ENCODE measurements at regions not wholly inside any gene's neighbourhood (a gene's known extent, or its start where the extent isn't known, plus 50 kb on each side); places are given as distances from the start of the nearest gene placed in this dataset.

- H3K27ac ChIP-seq (ENCODE audit: low read length): no peak overlapping the region
- no peak overlapping the region for H3K4me3 ChIP-seq (ENCODE audit: low read length)
- WGBS (ENCODE audit: insufficient coverage, insufficient read length): no CpG with 5 or more reads among the region's 2 CpGs
These were observed 250.3 kb upstream of the HTR2A start for GRCh38 chr13:47146991-47147811.

GRCh38 chr13:47146136-47146535, 249.3 kb upstream of the HTR2A start:
- no peaks in the 10 kb centered on the region for H3K9me3 ChIP-seq (ENCODE audit: control insufficient read depth, insufficient read depth, low read length)
- no peaks in the 10 kb centered on the region for H3K4me1 ChIP-seq (ENCODE audit: control insufficient read depth, insufficient read depth, low read length)
- no peak for DNase-seq (ENCODE audit: low read depth, low spot score)
- H3K36me3 ChIP-seq (ENCODE audit: control insufficient read depth, insufficient read depth, low read length): no peaks in the 10 kb centered on the region
- H3K27ac ChIP-seq (ENCODE audit: low read length): no peak overlapping the region
- H3K4me3 ChIP-seq (ENCODE audit: low read length): no peak overlapping the region
- no peaks in the 10 kb centered on the region for H3K27me3 ChIP-seq (ENCODE audit: control insufficient read depth, insufficient read depth, low read length)

More at GRCh38 chr13:47146991-47147811, 250.3 kb upstream of the HTR2A start:
- DNase-seq (ENCODE audit: low read depth, low spot score): no peak
- Histone ChIP-seq H3K36me3 (ENCODE audit: control insufficient read depth, insufficient read depth, low read length) (no peaks in the 10 kb centered on the region), H3K27me3 (ENCODE audit: control insufficient read depth, insufficient read depth, low read length) (no peaks in the 10 kb centered on the region), H3K9me3 (ENCODE audit: control insufficient read depth, insufficient read depth, low read length) (no peaks in the 10 kb centered on the region), H3K4me1 (ENCODE audit: control insufficient read depth, insufficient read depth, low read length) (no peaks in the 10 kb centered on the region)

- H3K9me3 ChIP-seq (ENCODE audit: control insufficient read depth, insufficient read depth, low read length): no peaks in the 10 kb centered on the region
- H3K36me3 ChIP-seq (ENCODE audit: control insufficient read depth, insufficient read depth, low read length): no peaks in the 10 kb centered on the region
- no CpG with 5 or more reads among the region's 1 CpG for WGBS (ENCODE audit: insufficient coverage, insufficient read length)
- no peak overlapping the region for H3K4me3 ChIP-seq (ENCODE audit: low read length)
- H3K27ac ChIP-seq (ENCODE audit: low read length): no peak overlapping the region
- no peak for DNase-seq (ENCODE audit: low read depth, low spot score)
- H3K4me1 ChIP-seq (ENCODE audit: control insufficient read depth, insufficient read depth, low read length): no peaks in the 10 kb centered on the region
- no peaks in the 10 kb centered on the region for H3K27me3 ChIP-seq (ENCODE audit: control insufficient read depth, insufficient read depth, low read length)
These were observed 247.9 kb upstream of the HTR2A start for GRCh38 chr13:47144782-47145181.

- no peaks in the 10 kb centered on the region for H3K27me3 ChIP-seq (ENCODE audit: control insufficient read depth, insufficient read depth, low read length)
- no peak for DNase-seq (ENCODE audit: low read depth, low spot score)
- no peaks in the 10 kb centered on the region for H3K9me3 ChIP-seq (ENCODE audit: control insufficient read depth, insufficient read depth, low read length)
- H3K4me3 ChIP-seq (ENCODE audit: low read length): no peak overlapping the region
- no CpG with 5 or more reads among the region's 2 CpGs for WGBS (ENCODE audit: insufficient coverage, insufficient read length)
- H3K36me3 ChIP-seq (ENCODE audit: control insufficient read depth, insufficient read depth, low read length): no peaks in the 10 kb centered on the region
- no peak overlapping the region for H3K27ac ChIP-seq (ENCODE audit: low read length)
- no peaks in the 10 kb centered on the region for H3K4me1 ChIP-seq (ENCODE audit: control insufficient read depth, insufficient read depth, low read length)
These were observed 245.3 kb upstream of the HTR2A start for GRCh38 chr13:47142105-47142504.

GRCh38 chr13:47139519-47139918, 242.7 kb upstream of the HTR2A start:
- WGBS (ENCODE audit: insufficient coverage, insufficient read length): no CpG with 5 or more reads among the region's 2 CpGs
- H3K36me3 ChIP-seq (ENCODE audit: control insufficient read depth, insufficient read depth, low read length): no peaks in the 10 kb centered on the region

GRCh38 chr13:47136504-47136941, 239.7 kb upstream of the HTR2A start:
- Histone ChIP-seq H3K4me3 (ENCODE audit: low read length) (no peak overlapping the region), H3K4me1 (ENCODE audit: control insufficient read depth, insufficient read depth, low read length) (no peaks in the 10 kb centered on the region), H3K27ac (ENCODE audit: low read length) (no peak overlapping the region), H3K9me3 (ENCODE audit: control insufficient read depth, insufficient read depth, low read length) (no peaks in the 10 kb centered on the region), H3K27me3 (ENCODE audit: control insufficient read depth, insufficient read depth, low read length) (no peaks in the 10 kb centered on the region), H3K36me3 (ENCODE audit: control insufficient read depth, insufficient read depth, low read length) (no peaks in the 10 kb centered on the region)
- WGBS (ENCODE audit: insufficient coverage, insufficient read length): no CpG with 5 or more reads among the region's 1 CpG
- no peak for DNase-seq (ENCODE audit: low read depth, low spot score)

More at GRCh38 chr13:47139519-47139918, 242.7 kb upstream of the HTR2A start:
- DNase-seq (ENCODE audit: low read depth, low spot score): no peak
- H3K9me3 ChIP-seq (ENCODE audit: control insufficient read depth, insufficient read depth, low read length): no peaks in the 10 kb centered on the region
- no peak overlapping the region for H3K4me3 ChIP-seq (ENCODE audit: low read length)
- no peaks in the 10 kb centered on the region for H3K27me3 ChIP-seq (ENCODE audit: control insufficient read depth, insufficient read depth, low read length)
- no peaks in the 10 kb centered on the region for H3K4me1 ChIP-seq (ENCODE audit: control insufficient read depth, insufficient read depth, low read length)
- no peak overlapping the region for H3K27ac ChIP-seq (ENCODE audit: low read length)

- whole genome bisulfite sequencing (ENCODE audit: insufficient coverage, insufficient read length): no CpG with 5 or more reads among the region's 5 CpGs
- Histone ChIP-seq H3K27ac (ENCODE audit: low read length) (no peak overlapping the region), H3K36me3 (ENCODE audit: control insufficient read depth, insufficient read depth, low read length) (no peaks in the 10 kb centered on the region), H3K4me3 (ENCODE audit: low read length) (no peak overlapping the region), H3K27me3 (ENCODE audit: control insufficient read depth, insufficient read depth, low read length) (no peaks in the 10 kb centered on the region), H3K4me1 (ENCODE audit: control insufficient read depth, insufficient read depth, low read length) (no peaks in the 10 kb centered on the region), H3K9me3 (ENCODE audit: control insufficient read depth, insufficient read depth, low read length) (no peaks in the 10 kb centered on the region)
- no peak for DNase-seq (ENCODE audit: low read depth, low spot score)
These were observed 239.1 kb upstream of the HTR2A start for GRCh38 chr13:47135800-47136503.

GRCh38 chr13:47134939-47135489, 238.2 kb upstream of the HTR2A start:
- H3K27ac ChIP-seq (ENCODE audit: low read length): no peak overlapping the region
- no peak overlapping the region for H3K4me3 ChIP-seq (ENCODE audit: low read length)
- H3K4me1 ChIP-seq (ENCODE audit: control insufficient read depth, insufficient read depth, low read length): no peaks in the 10 kb centered on the region
- no CpG with 5 or more reads among the region's 9 CpGs for WGBS (ENCODE audit: insufficient coverage, insufficient read length)
- no peaks in the 10 kb centered on the region for H3K9me3 ChIP-seq (ENCODE audit: control insufficient read depth, insufficient read depth, low read length)
- no peak for DNase-seq (ENCODE audit: low read depth, low spot score)
- H3K27me3 ChIP-seq (ENCODE audit: control insufficient read depth, insufficient read depth, low read length): no peaks in the 10 kb centered on the region
- H3K36me3 ChIP-seq (ENCODE audit: control insufficient read depth, insufficient read depth, low read length): no peaks in the 10 kb centered on the region

GRCh38 chr13:47133011-47133445, 236.2 kb upstream of the HTR2A start:
- H3K27ac ChIP-seq (ENCODE audit: low read length): no peak overlapping the region
- WGBS (ENCODE audit: insufficient coverage, insufficient read length): no CpG with 5 or more reads among the region's 1 CpG
- no peak for DNase-seq (ENCODE audit: low read depth, low spot score)
- no peak overlapping the region for H3K4me3 ChIP-seq (ENCODE audit: low read length)
- no peaks in the 10 kb centered on the region for H3K4me1 ChIP-seq (ENCODE audit: control insufficient read depth, insufficient read depth, low read length)
- H3K27me3 ChIP-seq (ENCODE audit: control insufficient read depth, insufficient read depth, low read length): no peaks in the 10 kb centered on the region
- no peaks in the 10 kb centered on the region for H3K9me3 ChIP-seq (ENCODE audit: control insufficient read depth, insufficient read depth, low read length)
- no peaks in the 10 kb centered on the region for H3K36me3 ChIP-seq (ENCODE audit: control insufficient read depth, insufficient read depth, low read length)

- DNase-seq (ENCODE audit: low read depth, low spot score): no peak
- H3K27me3 ChIP-seq (ENCODE audit: control insufficient read depth, insufficient read depth, low read length): no peaks in the 10 kb centered on the region
- H3K4me1 ChIP-seq (ENCODE audit: control insufficient read depth, insufficient read depth, low read length): no peaks in the 10 kb centered on the region
- no peaks in the 10 kb centered on the region for H3K9me3 ChIP-seq (ENCODE audit: control insufficient read depth, insufficient read depth, low read length)
- no CpG with 5 or more reads among the region's 2 CpGs for WGBS (ENCODE audit: insufficient coverage, insufficient read length)
- no peak overlapping the region for H3K27ac ChIP-seq (ENCODE audit: low read length)
- no peaks in the 10 kb centered on the region for H3K36me3 ChIP-seq (ENCODE audit: control insufficient read depth, insufficient read depth, low read length)
- H3K4me3 ChIP-seq (ENCODE audit: low read length): no peak overlapping the region
These were observed 232.6 kb upstream of the HTR2A start for GRCh38 chr13:47129461-47129860.

All from iPS DF 6.9 (cell line).